Epithelial cell of proximal tubule (primary cell): ENCODE measurements at regions not wholly inside any gene's neighbourhood (a gene's known extent, or its start where the extent isn't known, plus 50 kb on each side); places are given as distances from the start of the nearest gene placed in this dataset.
A peak's percentile ranks its signal among the peaks of the same experiment; 100 is the strongest.

Source experiments
- DNase-seq: peaks from one replicate; pipeline ENCODE4 v3.0.0-alpha.2; 2011; ENCODE audit warnings: low read depth
- H3K4me3 ChIP-seq: 2 replicates; pipeline ENCODE4 v1.5.1; 2011; ENCODE audit warnings: low read depth, mild to moderate bottlenecking, low read length
- TF ChIP-seq, protein P1 (sequence below): conservative IDR thresholded peaks from 2 replicates; pipeline ENCODE4 v1.5.1; 2012; ENCODE audit warnings: low read depth, mild to moderate bottlenecking, low read length

DNA sequence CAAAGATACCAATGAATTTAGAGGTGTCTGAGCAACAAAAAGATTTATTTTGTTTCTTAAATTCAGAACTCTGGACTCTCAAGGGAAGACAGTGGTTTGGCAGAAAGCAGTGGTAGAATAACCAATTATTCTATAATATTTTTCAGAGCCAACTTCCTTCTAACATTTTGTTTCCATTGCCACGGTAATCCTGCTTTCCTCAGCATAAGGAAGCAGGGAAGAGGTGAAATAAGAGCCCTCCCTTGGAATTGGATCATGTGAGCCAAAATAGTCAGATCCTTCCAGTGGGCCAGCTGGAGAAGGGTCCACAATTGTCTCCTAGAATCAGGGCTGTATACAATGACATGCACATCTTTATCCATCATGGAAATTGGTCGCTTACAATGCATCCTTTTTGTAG, 130.0 kb upstream of the MAP1B start:
- TF ChIP-seq, protein P1, sequence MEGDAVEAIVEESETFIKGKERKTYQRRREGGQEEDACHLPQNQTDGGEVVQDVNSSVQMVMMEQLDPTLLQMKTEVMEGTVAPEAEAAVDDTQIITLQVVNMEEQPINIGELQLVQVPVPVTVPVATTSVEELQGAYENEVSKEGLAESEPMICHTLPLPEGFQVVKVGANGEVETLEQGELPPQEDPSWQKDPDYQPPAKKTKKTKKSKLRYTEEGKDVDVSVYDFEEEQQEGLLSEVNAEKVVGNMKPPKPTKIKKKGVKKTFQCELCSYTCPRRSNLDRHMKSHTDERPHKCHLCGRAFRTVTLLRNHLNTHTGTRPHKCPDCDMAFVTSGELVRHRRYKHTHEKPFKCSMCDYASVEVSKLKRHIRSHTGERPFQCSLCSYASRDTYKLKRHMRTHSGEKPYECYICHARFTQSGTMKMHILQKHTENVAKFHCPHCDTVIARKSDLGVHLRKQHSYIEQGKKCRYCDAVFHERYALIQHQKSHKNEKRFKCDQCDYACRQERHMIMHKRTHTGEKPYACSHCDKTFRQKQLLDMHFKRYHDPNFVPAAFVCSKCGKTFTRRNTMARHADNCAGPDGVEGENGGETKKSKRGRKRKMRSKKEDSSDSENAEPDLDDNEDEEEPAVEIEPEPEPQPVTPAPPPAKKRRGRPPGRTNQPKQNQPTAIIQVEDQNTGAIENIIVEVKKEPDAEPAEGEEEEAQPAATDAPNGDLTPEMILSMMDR = no peak
- DNase-seq = no peak
- H3K4me3 ChIP-seq = no peak overlapping the region

DNA sequence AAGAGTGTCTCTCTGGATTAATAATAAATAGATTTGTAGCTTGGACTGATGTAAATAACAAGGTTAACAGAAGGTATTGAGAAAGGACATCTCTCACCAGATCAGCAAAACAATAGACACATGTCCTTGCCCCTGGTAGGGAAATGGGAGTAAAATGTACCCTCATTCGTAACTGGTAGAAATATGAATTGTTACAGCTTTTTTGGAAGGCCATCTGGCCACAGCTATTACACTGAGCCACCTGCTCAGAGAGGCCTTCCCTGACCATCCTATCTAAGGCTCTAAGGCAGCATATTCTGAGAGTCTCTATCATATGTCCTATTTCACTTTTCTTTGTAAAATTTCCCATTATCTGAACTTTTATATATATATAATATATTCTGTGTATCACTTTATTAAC, 129.1 kb upstream of the MAP1B start:
- TF ChIP-seq, protein P1 = no peak
- no peak for DNase-seq
- no peak overlapping the region for H3K4me3 ChIP-seq

GRCh38 chr5:71982717-71983395, 124.4 kb upstream of the MAP1B start:
- TF ChIP-seq, protein P1 = no peak

GRCh38 chr5:71986101-71986500, 121.2 kb upstream of the MAP1B start:
- no peak overlapping the region for H3K4me3 ChIP-seq
- no peak for DNase-seq
- TF ChIP-seq, protein P1 = no peak

More at GRCh38 chr5:71982717-71983395, 124.4 kb upstream of the MAP1B start:
- H3K4me3 ChIP-seq = no peak overlapping the region
- no peak for DNase-seq

GRCh38 chr5:71988808-71989207, 118.5 kb upstream of the MAP1B start:
- H3K4me3 ChIP-seq = no peak overlapping the region
- TF ChIP-seq, protein P1 = no peak
- peak; percentile 13 for DNase-seq

DNA sequence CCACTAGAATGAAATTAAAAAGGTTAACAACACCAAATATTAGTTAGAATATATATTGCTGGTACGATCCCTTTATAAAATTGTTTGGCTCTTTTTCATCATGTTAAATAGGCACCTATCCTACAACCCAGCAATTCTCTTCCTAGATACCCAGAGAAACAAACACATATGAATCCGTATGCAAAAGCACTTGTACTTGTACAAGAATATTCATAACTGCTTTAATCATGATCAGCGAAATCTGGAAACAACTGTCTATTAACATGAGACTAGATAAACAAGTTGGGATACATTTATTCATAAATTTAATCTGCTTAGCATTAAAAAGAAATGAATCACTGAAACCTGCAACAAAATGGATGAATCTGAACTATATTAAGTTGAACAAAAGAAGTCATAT, 113.7 kb upstream of the MAP1B start:
- TF ChIP-seq, protein P1 = no peak
- DNase-seq = no peak
- no peak overlapping the region for H3K4me3 ChIP-seq

GRCh38 chr5:71996789-71997188, 110.5 kb upstream of the MAP1B start:
- TF ChIP-seq, protein P1 = no peak
- no peak for DNase-seq
- H3K4me3 ChIP-seq = no peak overlapping the region
